MM.1S (cell line): ENCODE measurements at regions not wholly inside any gene's neighbourhood (a gene's known extent, or its start where the extent isn't known, plus 50 kb on each side); places are given as distances from the start of the nearest gene placed in this dataset.

Experiments
- DNase-seq: peaks from one replicate; pipeline ENCODE4 v3.0.0-alpha.2; 2015
- H2AFZ ChIP-seq: fragments of 300-600 bp; sonication (generic); 2 replicates; pipeline ENCODE4 v1.6.0; 2016; ENCODE audit warnings: antibody characterized with exemption, low read length
- H3F3A ChIP-seq: fragments of 300-600 bp; sonication (generic); 2 replicates; pipeline ENCODE4 v1.6.1; 2016; ENCODE audit warnings: mild to moderate bottlenecking, antibody characterized with exemption, low read length, moderate library complexity, mixed read lengths; ENCODE audit not compliant: insufficient read depth
- H3K27ac ChIP-seq: fragments of 300-600 bp; sonication (generic); 2 replicates; pipeline ENCODE4 v1.5.1; 2016; ENCODE audit warnings: mild to moderate bottlenecking, low read length
- H3K27me3 ChIP-seq: fragments of 300-600 bp; sonication (generic); replicated peaks from 2 replicates; pipeline ENCODE4 v1.6.0; 2016; ENCODE audit warnings: low read length; ENCODE audit not compliant: insufficient read depth
- H3K36me3 ChIP-seq: fragments of 300-600 bp; sonication (generic); replicated peaks from 2 replicates; pipeline ENCODE4 v1.6.1; 2016; ENCODE audit warnings: mild to moderate bottlenecking, low read length, mixed read lengths; ENCODE audit not compliant: insufficient read depth
- H3K4me1 ChIP-seq: fragments of 300-600 bp; sonication (generic); 2 replicates; pipeline ENCODE4 v1.6.1; 2016; ENCODE audit warnings: low read length, mixed read lengths
- H3K4me2 ChIP-seq: fragments of 300-600 bp; sonication (generic); 2 replicates; pipeline ENCODE4 v1.6.0; 2016; ENCODE audit warnings: low read depth, low read length
- H3K4me3 ChIP-seq: fragments of 300-600 bp; sonication (generic); 2 replicates; pipeline ENCODE4 v1.5.1; 2016; ENCODE audit warnings: low read length, mixed read lengths
- H3K79me2 ChIP-seq: fragments of 300-600 bp; sonication (generic); 2 replicates; pipeline ENCODE4 v1.6.1; 2016; ENCODE audit warnings: mixed run types, low read length, mixed read lengths
- H3K9ac ChIP-seq: fragments of 300-600 bp; sonication (generic); 2 replicates; pipeline ENCODE4 v1.6.1; 2016; ENCODE audit warnings: low read length, mixed read lengths
- H3K9me2 ChIP-seq: fragments of 300-600 bp; sonication (generic); replicated peaks from 2 replicates; pipeline ENCODE4 v1.6.1; 2016; ENCODE audit warnings: mild to moderate bottlenecking, low read length, mixed read lengths; ENCODE audit not compliant: insufficient read depth
- H3K9me3 ChIP-seq: fragments of 300-600 bp; sonication (generic); replicated peaks from 2 replicates; pipeline ENCODE4 v1.6.1; 2016; ENCODE audit warnings: mild to moderate bottlenecking, low read length, mixed read lengths; ENCODE audit not compliant: insufficient read depth
- H4K20me1 ChIP-seq: fragments of 300-600 bp; sonication (generic); 2 replicates; pipeline ENCODE4 v1.6.1; 2016; ENCODE audit warnings: mild to moderate bottlenecking, low read length, moderate library complexity, mixed read lengths; ENCODE audit not compliant: insufficient read depth
- EZH2 ChIP-seq: fragments of 300-600 bp; sonication (generic); optimal IDR thresholded peaks from 2 replicates; pipeline ENCODE3; 2017; ENCODE audit warnings: low read depth, mild to moderate bottlenecking, antibody characterized with exemption, low read length, mixed read lengths
- EZH2phosphoT487 ChIP-seq: fragments of 300-600 bp; sonication (generic); IDR thresholded peaks from 2 replicates; pipeline ENCODE4 v1.6.1; 2018; ENCODE audit warnings: antibody characterized with exemption, low read length
- TF ChIP-seq, protein P1 (sequence below): fragments of 300-600 bp; sonication (generic); IDR thresholded peaks from 2 replicates; pipeline ENCODE4 v1.5.1; 2016; ENCODE audit warnings: antibody characterized with exemption, low read length, mixed read lengths

DNA sequence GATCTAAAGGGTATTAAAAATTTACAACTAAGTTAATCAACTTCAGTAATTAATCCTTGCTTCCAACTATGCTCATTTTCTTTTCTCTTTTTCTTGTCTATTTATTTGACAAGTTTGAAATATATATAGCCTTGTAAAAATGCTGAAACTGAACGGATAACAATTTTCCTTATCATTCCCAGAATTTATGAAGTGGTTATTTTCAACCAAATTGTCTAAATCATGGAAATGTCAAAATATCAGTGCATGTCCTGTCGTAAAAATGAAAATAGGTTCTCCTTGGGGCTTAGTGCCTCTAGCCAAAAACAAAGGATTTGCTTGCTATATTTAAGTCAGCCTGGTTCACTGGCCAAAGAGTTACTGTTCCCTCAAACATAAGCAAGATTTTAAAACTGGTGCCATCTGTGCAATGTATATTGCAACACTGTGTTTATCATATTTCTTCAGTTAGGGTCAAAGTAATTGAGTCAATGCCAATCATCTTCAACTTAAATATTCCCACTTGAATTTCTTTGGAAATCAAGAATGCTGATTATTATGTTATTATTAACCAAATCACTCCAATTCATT is 798.3 kb downstream of the MAT2B start:
- peaks cover 17% of the 10 kb centered on the region for H3K4me1 ChIP-seq
- TF ChIP-seq EZH2, result no peak
- TF ChIP-seq, protein P1, sequence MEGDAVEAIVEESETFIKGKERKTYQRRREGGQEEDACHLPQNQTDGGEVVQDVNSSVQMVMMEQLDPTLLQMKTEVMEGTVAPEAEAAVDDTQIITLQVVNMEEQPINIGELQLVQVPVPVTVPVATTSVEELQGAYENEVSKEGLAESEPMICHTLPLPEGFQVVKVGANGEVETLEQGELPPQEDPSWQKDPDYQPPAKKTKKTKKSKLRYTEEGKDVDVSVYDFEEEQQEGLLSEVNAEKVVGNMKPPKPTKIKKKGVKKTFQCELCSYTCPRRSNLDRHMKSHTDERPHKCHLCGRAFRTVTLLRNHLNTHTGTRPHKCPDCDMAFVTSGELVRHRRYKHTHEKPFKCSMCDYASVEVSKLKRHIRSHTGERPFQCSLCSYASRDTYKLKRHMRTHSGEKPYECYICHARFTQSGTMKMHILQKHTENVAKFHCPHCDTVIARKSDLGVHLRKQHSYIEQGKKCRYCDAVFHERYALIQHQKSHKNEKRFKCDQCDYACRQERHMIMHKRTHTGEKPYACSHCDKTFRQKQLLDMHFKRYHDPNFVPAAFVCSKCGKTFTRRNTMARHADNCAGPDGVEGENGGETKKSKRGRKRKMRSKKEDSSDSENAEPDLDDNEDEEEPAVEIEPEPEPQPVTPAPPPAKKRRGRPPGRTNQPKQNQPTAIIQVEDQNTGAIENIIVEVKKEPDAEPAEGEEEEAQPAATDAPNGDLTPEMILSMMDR, result no peak
- TF ChIP-seq EZH2phosphoT487, result no peak
- no peaks in the 10 kb centered on the region for H3K36me3 ChIP-seq
- no peak overlapping the region for H3K27ac ChIP-seq
- 0 out of 2 replicates have a peak, but pooled peaks cover 5% of the 10 kb centered on the region for H3F3A ChIP-seq
- no peak overlapping the region for H3K9ac ChIP-seq
- H4K20me1 ChIP-seq, result no peaks in the 10 kb centered on the region
- H3K4me3 ChIP-seq, result no peak overlapping the region
- no peak for DNase-seq
- H3K9me2 ChIP-seq, result no peaks in the 10 kb centered on the region
- H2AFZ ChIP-seq, result no peak overlapping the region
- no peaks in the 10 kb centered on the region for H3K9me3 ChIP-seq
- no peaks in the 10 kb centered on the region for H3K27me3 ChIP-seq
- H3K79me2 ChIP-seq, result no peaks in the 10 kb centered on the region
- H3K4me2 ChIP-seq, result no peak overlapping the region

DNA sequence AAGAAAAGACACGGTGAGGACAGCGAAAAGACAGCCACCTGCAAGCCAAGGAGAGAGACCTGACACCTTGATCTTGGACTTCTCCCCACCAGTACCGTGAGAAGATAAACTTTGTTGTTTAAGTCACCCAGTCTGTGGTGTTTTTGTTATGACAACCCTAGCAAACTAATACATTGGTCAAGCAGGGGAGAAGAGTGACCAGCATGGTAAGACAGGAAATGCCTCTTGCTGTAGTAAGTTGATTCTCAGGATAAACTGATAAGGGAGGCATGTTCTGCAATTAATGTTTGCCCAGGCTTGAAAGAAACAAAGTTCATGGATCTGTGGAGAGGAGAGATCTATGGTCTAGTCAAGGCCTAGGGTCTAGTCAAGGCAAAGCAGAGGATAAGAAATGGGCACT is 801.2 kb downstream of the MAT2B start:
- no peak for DNase-seq
- Histone ChIP-seq H3K4me1 (peaks cover 8% of the 10 kb centered on the region), H3K9me2 (no peaks in the 10 kb centered on the region), H4K20me1 (no peaks in the 10 kb centered on the region), H3F3A (0 out of 2 replicates have a peak, but pooled peaks cover 4% of the 10 kb centered on the region), H2AFZ (no peak overlapping the region), H3K79me2 (no peaks in the 10 kb centered on the region), H3K36me3 (no peaks in the 10 kb centered on the region), H3K4me3 (no peak overlapping the region), H3K4me2 (no peak overlapping the region), H3K27ac (no peak overlapping the region), H3K9me3 (no peaks in the 10 kb centered on the region), H3K27me3 (no peaks in the 10 kb centered on the region), H3K9ac (no peak overlapping the region)
- TF ChIP-seq EZH2, result no peak
- no peak for TF ChIP-seq EZH2phosphoT487
- TF ChIP-seq, protein P1, result no peak

DNA sequence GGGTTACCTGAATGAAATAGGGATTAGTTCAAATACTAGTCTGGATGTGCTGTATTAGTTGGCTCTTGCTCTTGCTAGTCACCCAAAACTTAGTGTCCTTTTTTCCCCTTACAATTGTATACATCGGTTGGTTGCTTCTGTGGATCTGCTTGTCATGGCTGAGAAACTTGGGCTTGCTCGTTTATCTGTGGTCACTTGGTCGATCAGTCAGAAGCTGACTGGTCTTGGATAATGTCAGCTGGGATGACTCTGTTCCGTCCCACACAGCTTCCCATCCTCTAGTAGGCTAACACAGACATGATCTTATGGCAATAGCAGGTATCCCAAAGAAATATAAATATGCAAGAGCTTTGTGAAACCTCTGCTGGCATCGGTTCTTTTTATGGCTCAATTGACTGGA is 807.4 kb downstream of the MAT2B start:
- no peak overlapping the region for H3K27ac ChIP-seq
- H3K9me3 ChIP-seq, result no peaks in the 10 kb centered on the region
- H3K9ac ChIP-seq, result no peak overlapping the region
- H3F3A ChIP-seq, result no peaks in the 10 kb centered on the region
- TF ChIP-seq EZH2, result no peak
- TF ChIP-seq, protein P1, result no peak
- TF ChIP-seq EZH2phosphoT487, result no peak
- no peaks in the 10 kb centered on the region for H4K20me1 ChIP-seq
- no peaks in the 10 kb centered on the region for H3K36me3 ChIP-seq
- no peaks in the 10 kb centered on the region for H3K4me1 ChIP-seq
- H2AFZ ChIP-seq, result no peak overlapping the region
- no peak for DNase-seq
- H3K27me3 ChIP-seq, result no peaks in the 10 kb centered on the region
- H3K4me3 ChIP-seq, result no peak overlapping the region
- H3K79me2 ChIP-seq, result no peaks in the 10 kb centered on the region
- no peak overlapping the region for H3K4me2 ChIP-seq
- no peaks in the 10 kb centered on the region for H3K9me2 ChIP-seq
